HUES64 (cell line): ENCODE measurements at regions not wholly inside any gene's neighbourhood (a gene's known extent, or its start where the extent isn't known, plus 50 kb on each side); places are given as distances from the start of the nearest gene placed in this dataset.

Experiments
- H3K27ac ChIP-seq: 2 replicates; pipeline ENCODE4 v1.7.0; 2013; ENCODE audit warnings: low read depth, low read length, inconsistent platforms
- H3K27me3 ChIP-seq: 2 replicates; pipeline ENCODE4 v1.6.1; 2013; ENCODE audit warnings: mild to moderate bottlenecking, low read length; ENCODE audit not compliant: insufficient read depth
- H3K36me3 ChIP-seq: 2 replicates; pipeline ENCODE4 v1.6.1; 2013; ENCODE audit warnings: mild to moderate bottlenecking, low read length; ENCODE audit not compliant: insufficient read depth
- H3K4me1 ChIP-seq: 2 replicates; pipeline ENCODE4 v1.6.1; 2013; ENCODE audit warnings: mild to moderate bottlenecking, low read length, moderate library complexity; ENCODE audit not compliant: insufficient read depth
- H3K4me3 ChIP-seq: 2 replicates; pipeline ENCODE4 v1.5.1; 2013; ENCODE audit warnings: mild to moderate bottlenecking, low read length, moderate library complexity
- H3K9ac ChIP-seq: 2 replicates; pipeline ENCODE4 v1.6.1; 2013; ENCODE audit warnings: mild to moderate bottlenecking, low read depth, low read length
- H3K9me3 ChIP-seq: 2 replicates; pipeline ENCODE4 v1.6.1; 2013; ENCODE audit warnings: low read depth, low read length; ENCODE audit not compliant: insufficient read depth
- WGBS: fragments of 150-250, 120-280 bp; methylation state at CpG from one replicate; pipeline ENCODE4 v1.1.7; 2013; ENCODE audit warnings: missing lambda C conversion rate; 5-methylcytosine and 5-hydroxymethylcytosine counted together

- no peak overlapping the region for H3K27ac ChIP-seq
- no peak overlapping the region for H3K9ac ChIP-seq
- no peaks in the 10 kb centered on the region for H3K4me1 ChIP-seq
- H3K27me3 ChIP-seq, result no peaks in the 10 kb centered on the region
- no peaks in the 10 kb centered on the region for H3K9me3 ChIP-seq
- no peaks in the 10 kb centered on the region for H3K36me3 ChIP-seq
- 83% methylated on average over 2 of the region's 2 CpGs for WGBS
- H3K4me3 ChIP-seq, result no peak overlapping the region
These were observed 224.5 kb upstream of the GPRIN3 start for GRCh38 chr4:89531932-89532640.

GRCh38 chr4:89528526-89529133, 221.0 kb upstream of the GPRIN3 start:
- H3K4me3 ChIP-seq, result no peak overlapping the region
- H3K27ac ChIP-seq, result no peak overlapping the region
- WGBS, result 100% methylated on average over 2 of the region's 4 CpGs
- no peaks in the 10 kb centered on the region for H3K9me3 ChIP-seq
- H3K4me1 ChIP-seq, result no peaks in the 10 kb centered on the region
- H3K9ac ChIP-seq, result no peak overlapping the region
- H3K27me3 ChIP-seq, result no peaks in the 10 kb centered on the region
- H3K36me3 ChIP-seq, result no peaks in the 10 kb centered on the region

DNA sequence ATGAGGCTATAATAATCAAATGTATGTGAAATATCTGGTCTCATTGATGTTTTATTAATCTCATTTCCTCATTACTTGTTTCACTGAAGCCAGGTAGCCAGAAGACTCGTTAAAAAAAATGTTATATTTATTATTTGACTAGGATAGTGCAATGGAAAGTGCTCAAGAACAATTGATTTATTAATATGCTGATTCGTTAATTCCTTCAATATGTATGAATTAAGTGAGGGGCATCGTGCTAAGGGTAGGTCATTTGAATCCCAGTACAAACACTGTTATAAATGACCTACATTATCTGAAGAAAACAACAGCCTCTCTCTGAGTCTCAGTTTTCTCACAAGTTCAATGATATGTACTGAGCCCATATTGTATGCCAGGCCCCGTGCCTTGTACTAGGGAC, 214.2 kb upstream of the GPRIN3 start:
- no peak overlapping the region for H3K4me3 ChIP-seq
- H3K9me3 ChIP-seq, result no peaks in the 10 kb centered on the region
- no peak overlapping the region for H3K27ac ChIP-seq
- H3K4me1 ChIP-seq, result no peaks in the 10 kb centered on the region
- H3K36me3 ChIP-seq, result no peaks in the 10 kb centered on the region
- H3K9ac ChIP-seq, result no peak overlapping the region
- no peaks in the 10 kb centered on the region for H3K27me3 ChIP-seq
- WGBS, result 99% methylated on average over 4 of the region's 4 CpGs

- Histone ChIP-seq H3K27me3 (no peaks in the 10 kb centered on the region), H3K27ac (no peak overlapping the region), H3K4me3 (no peak overlapping the region), H3K9ac (no peak overlapping the region), H3K4me1 (no peaks in the 10 kb centered on the region), H3K36me3 (no peaks in the 10 kb centered on the region), H3K9me3 (no peaks in the 10 kb centered on the region)
- WGBS, result 96% methylated on average over 3 of the region's 3 CpGs
These were observed 212.2 kb upstream of the GPRIN3 start for GRCh38 chr4:89519771-89520320.

DNA sequence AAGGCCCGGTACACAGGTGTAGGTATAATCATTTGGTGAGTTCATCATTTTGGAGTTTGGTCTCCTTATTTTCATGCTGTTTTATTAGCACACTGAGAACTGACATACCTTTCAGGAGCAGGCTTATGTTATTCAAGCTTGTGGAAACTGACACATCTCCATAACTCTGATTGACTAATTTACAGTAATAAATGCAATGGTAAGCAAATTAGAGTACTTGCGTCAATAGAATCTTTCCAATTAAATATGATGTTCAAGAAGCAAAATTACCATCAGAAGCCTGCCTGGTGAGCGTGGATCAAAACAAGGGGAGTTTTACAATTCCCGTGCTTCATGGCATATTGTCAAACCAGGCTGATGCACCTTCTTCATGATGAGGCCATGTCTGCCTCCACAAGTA, 210.7 kb upstream of the GPRIN3 start:
- H3K4me3 ChIP-seq, result no peak overlapping the region
- no peaks in the 10 kb centered on the region for H3K36me3 ChIP-seq
- no peak overlapping the region for H3K9ac ChIP-seq
- no peaks in the 10 kb centered on the region for H3K27me3 ChIP-seq
- H3K27ac ChIP-seq, result no peak overlapping the region
- H3K9me3 ChIP-seq, result no peaks in the 10 kb centered on the region
- 97% methylated on average over 4 of the region's 4 CpGs for WGBS
- no peaks in the 10 kb centered on the region for H3K4me1 ChIP-seq

- no peak overlapping the region for H3K4me3 ChIP-seq
- H3K9ac ChIP-seq, result no peak overlapping the region
- no peaks in the 10 kb centered on the region for H3K36me3 ChIP-seq
- WGBS, result 97% methylated on average over 3 of the region's 3 CpGs
- no peaks in the 10 kb centered on the region for H3K9me3 ChIP-seq
- no peak overlapping the region for H3K27ac ChIP-seq
- H3K27me3 ChIP-seq, result no peaks in the 10 kb centered on the region
- H3K4me1 ChIP-seq, result peaks cover 6% of the 10 kb centered on the region
These were observed 207.2 kb upstream of the GPRIN3 start for GRCh38 chr4:89514811-89515210.

DNA sequence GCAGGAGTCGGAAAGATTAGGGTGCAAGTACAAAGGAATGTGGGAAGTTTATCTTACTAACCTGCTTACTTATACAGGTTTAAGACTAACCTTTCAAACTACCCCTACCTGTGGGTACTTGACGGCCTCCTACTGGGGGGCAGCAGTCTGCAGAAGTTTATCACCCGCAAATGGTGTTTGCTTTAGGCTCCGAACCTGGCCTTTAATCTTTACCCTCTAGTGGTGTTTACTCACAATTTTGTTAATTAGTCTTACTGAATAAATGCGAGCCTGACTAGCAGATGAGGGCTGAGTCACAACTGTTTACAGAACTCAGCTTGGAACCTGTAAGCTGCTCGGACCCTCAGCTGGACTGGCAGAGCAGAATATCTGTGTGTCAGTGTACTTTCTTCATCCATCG, 204.2 kb upstream of the GPRIN3 start:
- peaks cover 5% of the 10 kb centered on the region; the same call in 1 of the 2 replicates for H3K9me3 ChIP-seq
- 58% methylated on average over 7 of the region's 7 CpGs for WGBS
- H3K27ac ChIP-seq, result no peak overlapping the region

GRCh38 chr4:89509708-89510281, 202.2 kb upstream of the GPRIN3 start:
- Histone ChIP-seq H3K9me3 (peaks cover 5% of the 10 kb centered on the region; the same call in 1 of the 2 replicates), H3K4me3 (no peak overlapping the region), H3K27ac (no peak overlapping the region), H3K27me3 (no peaks in the 10 kb centered on the region), H3K4me1 (peaks cover 6% of the 10 kb centered on the region), H3K9ac (no peak overlapping the region), H3K36me3 (no peaks in the 10 kb centered on the region)
- 95% methylated on average over 3 of the region's 4 CpGs for WGBS

More for the DNA sequence above, 204.2 kb upstream of the GPRIN3 start:
- Histone ChIP-seq H3K4me1 (peaks cover 6% of the 10 kb centered on the region), H3K27me3 (no peaks in the 10 kb centered on the region), H3K9ac (no peak overlapping the region), H3K36me3 (no peaks in the 10 kb centered on the region), H3K4me3 (no peak overlapping the region)

- Histone ChIP-seq H3K4me3 (no peak overlapping the region), H3K9ac (no peak overlapping the region), H3K27ac (no peak overlapping the region), H3K36me3 (no peaks in the 10 kb centered on the region), H3K4me1 (peaks cover 12% of the 10 kb centered on the region), H3K9me3 (peaks cover 5% of the 10 kb centered on the region; the same call in 1 of the 2 replicates), H3K27me3 (no peaks in the 10 kb centered on the region)
- 94% methylated on average over 3 of the region's 3 CpGs for WGBS
These were observed 199.4 kb upstream of the GPRIN3 start for GRCh38 chr4:89506866-89507491.

DNA sequence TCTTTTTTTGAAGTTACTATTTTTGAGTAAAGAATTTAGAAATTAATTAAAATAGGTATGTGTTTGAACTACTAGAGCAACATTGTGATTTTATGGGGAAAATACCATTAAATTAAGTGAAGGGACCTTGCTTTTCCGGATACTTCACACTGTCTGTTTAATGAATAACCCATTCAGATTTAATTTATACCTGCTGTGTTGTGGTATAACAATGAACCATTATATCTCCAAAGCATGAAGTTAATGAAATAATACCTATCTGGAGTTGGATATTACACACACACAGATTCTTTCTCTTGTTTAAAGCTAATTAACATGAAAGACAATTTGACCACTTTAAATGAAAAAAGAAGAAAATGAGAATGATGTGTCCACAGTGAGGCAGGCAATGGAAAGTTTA, 195.0 kb upstream of the GPRIN3 start:
- Histone ChIP-seq H3K9ac (no peak overlapping the region), H3K27me3 (no peaks in the 10 kb centered on the region), H3K9me3 (no peaks in the 10 kb centered on the region), H3K4me3 (no peak overlapping the region), H3K36me3 (no peaks in the 10 kb centered on the region), H3K4me1 (peaks cover 6% of the 10 kb centered on the region), H3K27ac (no peak overlapping the region)
- WGBS, result no CpG with 5 or more reads among the region's 1 CpG
